ENCODE measurements at regions not wholly inside any gene's neighbourhood (a gene's known extent, or its start where the extent isn't known, plus 50 kb on each side); places are given as distances from the start of the nearest gene placed in this dataset.
A peak's percentile ranks its signal among the peaks of the same experiment; 100 is the strongest.

DNA sequence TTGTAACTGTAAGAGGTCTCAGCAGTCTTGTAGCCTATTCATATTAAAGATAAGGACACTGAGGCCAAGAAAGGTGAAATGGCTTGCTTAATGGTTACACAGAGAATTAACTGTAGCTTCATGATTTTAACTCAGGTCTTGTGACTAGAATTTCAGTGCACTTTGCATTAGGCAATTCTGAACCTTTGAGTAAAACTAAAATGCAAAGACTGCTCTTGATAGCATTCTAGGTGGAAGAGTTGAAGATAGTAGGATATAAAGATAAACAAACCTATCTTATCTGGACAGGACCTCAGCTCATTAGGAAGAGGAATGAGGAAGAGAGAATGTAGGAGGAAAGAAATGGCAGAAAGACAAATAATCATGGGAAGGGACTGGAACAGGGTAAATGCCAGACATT is 68.6 kb upstream of the RGL1 start:
- no peak overlapping the region for H3K4me3 ChIP-seq (ENCODE audit: low read depth, poor library complexity, severe bottlenecking)
- intact Hi-C loops (cut with DNase I; ENCODE audit: low total_unique reads) = no loop called here
- TF ChIP-seq POLR2A (IDR thresholded peaks at IDR 0.05) = no peak
- TF ChIP-seq, protein P1, sequence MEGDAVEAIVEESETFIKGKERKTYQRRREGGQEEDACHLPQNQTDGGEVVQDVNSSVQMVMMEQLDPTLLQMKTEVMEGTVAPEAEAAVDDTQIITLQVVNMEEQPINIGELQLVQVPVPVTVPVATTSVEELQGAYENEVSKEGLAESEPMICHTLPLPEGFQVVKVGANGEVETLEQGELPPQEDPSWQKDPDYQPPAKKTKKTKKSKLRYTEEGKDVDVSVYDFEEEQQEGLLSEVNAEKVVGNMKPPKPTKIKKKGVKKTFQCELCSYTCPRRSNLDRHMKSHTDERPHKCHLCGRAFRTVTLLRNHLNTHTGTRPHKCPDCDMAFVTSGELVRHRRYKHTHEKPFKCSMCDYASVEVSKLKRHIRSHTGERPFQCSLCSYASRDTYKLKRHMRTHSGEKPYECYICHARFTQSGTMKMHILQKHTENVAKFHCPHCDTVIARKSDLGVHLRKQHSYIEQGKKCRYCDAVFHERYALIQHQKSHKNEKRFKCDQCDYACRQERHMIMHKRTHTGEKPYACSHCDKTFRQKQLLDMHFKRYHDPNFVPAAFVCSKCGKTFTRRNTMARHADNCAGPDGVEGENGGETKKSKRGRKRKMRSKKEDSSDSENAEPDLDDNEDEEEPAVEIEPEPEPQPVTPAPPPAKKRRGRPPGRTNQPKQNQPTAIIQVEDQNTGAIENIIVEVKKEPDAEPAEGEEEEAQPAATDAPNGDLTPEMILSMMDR (IDR thresholded peaks at IDR 0.05) = no peak
- DNase-seq (ENCODE audit: low spot score in 2 of 2) = no peak

DNA sequence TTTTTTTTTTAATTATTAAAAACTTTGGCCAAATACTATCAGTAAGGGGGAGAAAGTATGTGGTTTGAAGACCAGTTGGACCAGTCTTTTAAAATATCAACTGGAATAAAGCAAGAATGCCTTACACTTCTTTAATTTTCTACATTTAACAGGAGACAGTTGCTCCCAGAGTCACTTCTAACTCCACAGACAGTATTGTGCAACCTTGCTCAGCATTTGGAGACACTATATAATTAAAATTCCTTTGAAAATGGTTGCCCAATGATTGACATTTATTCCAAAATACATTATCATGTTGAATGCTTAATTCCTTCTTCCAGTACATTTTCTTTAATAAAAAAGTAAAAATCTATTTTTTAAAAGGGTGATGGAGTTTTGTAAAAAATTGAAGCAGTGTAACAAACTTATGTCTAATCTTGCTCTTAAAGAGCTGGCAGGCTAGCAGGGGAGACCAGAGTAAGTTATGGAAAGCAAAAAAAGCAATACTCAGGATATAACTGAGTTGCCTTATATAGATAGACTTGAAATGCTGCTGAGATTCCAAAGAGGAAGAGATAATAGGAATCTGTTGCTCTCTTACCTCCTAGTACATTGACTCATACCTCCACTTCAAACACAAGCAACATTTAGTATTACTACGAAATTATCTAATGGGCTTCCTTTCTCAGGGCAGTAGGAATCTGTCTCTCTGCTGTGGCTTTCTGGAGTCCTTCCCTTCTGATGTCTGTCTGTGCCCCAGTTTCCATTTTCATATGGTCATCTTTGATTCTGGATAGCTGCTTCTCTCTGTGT is 69.7 kb upstream of the RGL1 start:
- DNase-seq (ENCODE audit: low spot score in 2 of 2) = no peak
- TF ChIP-seq POLR2A (IDR thresholded peaks at IDR 0.05) = no peak
- TF ChIP-seq, protein P1 (IDR thresholded peaks at IDR 0.05) = no peak
- intact Hi-C loops (cut with DNase I; ENCODE audit: low total_unique reads) = no loop called here
- WGBS, 2 donors = 56 to 66% methylated on average over 1 of the region's 1 CpG
- H3K4me3 ChIP-seq (ENCODE audit: low read depth, poor library complexity, severe bottlenecking) = no peak overlapping the region

DNA sequence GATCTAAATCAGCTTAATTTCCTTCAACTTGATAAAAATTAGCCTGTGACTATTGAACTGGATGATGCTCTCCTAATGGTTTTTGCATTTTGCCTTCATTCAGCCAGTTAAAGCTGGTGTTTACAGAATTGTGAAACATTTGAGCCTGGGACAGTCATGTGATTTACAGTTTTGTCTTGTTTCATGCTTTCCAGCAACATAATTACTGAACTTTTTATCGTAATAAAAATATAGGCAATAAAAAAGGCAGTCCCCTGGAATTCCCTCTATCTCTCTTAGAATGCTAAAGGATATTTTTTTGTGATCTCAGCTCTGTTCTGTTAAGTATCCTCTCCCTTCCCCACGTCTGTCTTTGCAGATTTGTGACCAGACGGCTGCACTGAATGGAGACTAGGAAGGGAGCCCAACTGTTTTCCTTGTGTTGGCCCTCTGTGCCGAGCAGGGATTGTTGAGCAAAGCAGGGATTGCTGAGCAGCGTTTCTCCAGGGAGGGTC is 70.3 kb upstream of the RGL1 start:
- intact Hi-C loops (cut with DNase I; ENCODE audit: low total_unique reads) = no loop called here
- WGBS, 2 donors = 32 to 55% methylated on average over 5 of the region's 5 CpGs
- TF ChIP-seq, protein P1 (IDR thresholded peaks at IDR 0.05) = no peak
- TF ChIP-seq POLR2A (IDR thresholded peaks at IDR 0.05) = no peak
- no peak overlapping the region for H3K4me3 ChIP-seq (ENCODE audit: low read depth, poor library complexity, severe bottlenecking)
- DNase-seq (ENCODE audit: low spot score in 2 of 2) = peak in 1 of 2 donors; percentile 21

DNA sequence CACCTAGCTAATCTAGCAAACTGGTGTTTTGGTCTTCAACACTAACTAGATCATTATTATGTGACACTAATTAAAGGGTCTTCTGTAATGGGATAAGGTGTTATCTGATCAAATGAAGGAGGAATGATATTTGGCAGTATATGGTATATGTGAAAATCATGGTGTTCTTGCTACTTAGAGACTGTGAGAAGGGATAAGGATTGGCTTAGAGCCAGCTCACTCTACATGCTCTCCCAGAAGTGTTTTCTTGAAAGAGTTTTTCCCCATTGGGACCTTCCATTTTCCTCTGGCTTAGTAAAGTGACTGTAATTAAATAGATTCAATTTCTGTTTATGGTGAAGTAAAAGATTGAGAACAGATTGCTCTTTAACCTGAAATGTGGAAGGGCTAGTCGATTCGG is 71.2 kb upstream of the RGL1 start:
- no peak overlapping the region for H3K4me3 ChIP-seq (ENCODE audit: low read depth, poor library complexity, severe bottlenecking)
- WGBS, 2 donors = 85 to 88% methylated on average over 2 of the region's 2 CpGs
- intact Hi-C loops (cut with DNase I; ENCODE audit: low total_unique reads) = no loop called here
- TF ChIP-seq, protein P1 (IDR thresholded peaks at IDR 0.05) = no peak
- no peak for TF ChIP-seq POLR2A (IDR thresholded peaks at IDR 0.05)
- no peak for DNase-seq (ENCODE audit: low spot score in 2 of 2)

DNA sequence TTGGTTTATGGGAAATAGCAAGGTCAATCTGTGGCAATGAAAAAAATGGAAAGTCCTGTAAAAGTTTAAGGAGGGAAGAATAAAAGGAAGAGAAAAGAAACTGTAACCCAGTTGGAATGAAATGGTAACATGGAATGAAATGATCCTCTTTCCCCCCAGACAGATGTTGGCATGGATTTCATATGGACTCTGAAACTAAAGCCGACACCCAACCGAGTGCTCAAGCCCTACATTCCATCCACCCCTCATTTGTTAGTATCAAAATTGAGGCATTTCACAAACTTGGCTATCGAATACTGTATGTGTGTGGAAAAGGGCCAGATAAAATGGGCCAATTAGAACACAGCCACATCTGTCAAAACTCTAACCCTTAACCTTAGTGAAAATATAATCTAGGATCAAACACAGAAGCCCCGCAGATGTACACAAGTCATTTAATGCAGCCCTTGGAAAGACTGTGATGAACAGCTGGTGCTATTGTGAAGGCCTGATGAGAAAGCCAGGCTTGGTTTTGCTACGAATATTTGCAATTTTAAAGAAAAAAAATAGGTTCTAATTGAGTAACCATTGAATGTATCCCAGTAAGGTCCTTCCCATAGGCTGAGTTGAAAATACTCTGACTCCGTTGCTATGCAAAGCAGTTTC is 72.6 kb upstream of the RGL1 start:
- no peak for DNase-seq (ENCODE audit: low spot score in 2 of 2)
- intact Hi-C loops (cut with DNase I; ENCODE audit: low total_unique reads) = no loop called here
- 67 to 82% methylated on average over 6 of the region's 6 CpGs for WGBS, 2 donors
- no peak for TF ChIP-seq POLR2A (IDR thresholded peaks at IDR 0.05)
- TF ChIP-seq, protein P1 (IDR thresholded peaks at IDR 0.05) = no peak
- H3K4me3 ChIP-seq (ENCODE audit: low read depth, poor library complexity, severe bottlenecking) = no peak overlapping the region

All from lower leg skin (tissue), 4 donors.